HG02588 (cell line): ENCODE measurements at regions not wholly inside any gene's neighbourhood (a gene's known extent, or its start where the extent isn't known, plus 50 kb on each side); places are given as distances from the start of the nearest gene placed in this dataset.
"Not testable (repeated sequence)": the region's sequence is repeated elsewhere in the genome, so short reads cannot be mapped to it uniquely, and the experiment has no call there.

Source experiments
- ATAC-seq: cut with Tn5 transposase; IDR thresholded peaks from one replicate; pipeline ENCODE4 v1.9.1; 2021; ENCODE audit warnings: mild to moderate bottlenecking, moderate library complexity; ENCODE audit not compliant: unreplicated experiment

DNA sequence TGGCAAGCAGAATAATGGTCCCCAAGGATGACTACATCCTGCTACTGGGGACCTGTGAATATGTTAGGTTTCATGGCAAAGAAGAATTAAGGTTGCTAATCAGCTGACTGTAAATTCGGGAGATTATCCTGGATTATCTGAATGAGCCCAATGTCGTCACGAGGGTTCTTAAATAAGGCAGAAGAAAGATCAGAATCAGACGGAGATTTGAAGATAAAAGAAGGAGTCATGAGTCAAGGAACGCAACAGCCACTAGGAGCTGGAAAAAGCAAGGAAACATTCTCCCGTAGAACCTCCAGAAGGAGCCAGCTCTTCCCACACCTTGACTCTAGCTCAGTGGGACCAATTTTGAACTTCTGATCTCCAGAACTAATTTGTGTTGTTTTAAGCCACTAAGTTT, 82.9 kb upstream of the APBB1IP start:
- ATAC-seq, result no peak

DNA sequence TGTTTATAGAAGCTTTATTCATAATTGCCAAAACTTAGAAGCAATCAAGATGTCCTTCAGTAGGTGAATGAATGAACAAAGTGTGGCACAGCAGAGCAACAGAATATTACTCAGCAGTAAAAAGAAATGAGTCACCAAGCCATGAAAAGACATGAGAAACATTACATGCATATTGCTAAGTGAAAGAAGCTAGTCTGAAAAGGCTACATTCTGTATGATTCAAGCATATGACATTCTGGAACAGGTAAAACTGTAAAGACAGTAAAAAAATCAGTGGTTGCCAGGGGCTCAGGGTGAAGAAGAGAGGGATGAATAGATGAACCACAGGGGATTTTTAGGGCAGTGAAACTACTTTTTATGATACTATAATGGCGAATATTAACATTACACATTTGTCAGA, 80.9 kb upstream of the APBB1IP start:
- peak; percentile 66 for ATAC-seq

DNA sequence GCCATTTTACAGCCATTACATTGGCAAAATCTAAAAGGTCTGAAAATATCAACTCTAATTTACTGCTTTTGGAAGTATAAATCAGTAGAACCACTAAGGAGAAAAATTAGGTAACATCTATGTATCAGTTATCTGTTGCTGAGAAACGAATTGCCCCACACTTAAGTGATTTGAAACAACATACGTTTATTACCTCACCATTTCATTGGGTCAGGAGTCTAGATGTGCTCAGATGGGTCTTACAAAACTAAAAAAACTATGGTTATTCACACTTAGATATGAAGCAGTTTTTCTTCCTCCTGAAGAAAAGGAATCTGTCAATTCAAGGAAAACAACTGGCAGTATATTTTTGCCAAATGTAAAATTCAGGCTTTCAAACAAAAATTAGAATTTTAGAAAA, 80.1 kb upstream of the APBB1IP start:
- ATAC-seq, result no peak

- ATAC-seq, result no peak
Measured at GRCh38 chr10:26359670-26360069, 78.5 kb upstream of the APBB1IP start.

- no peak for ATAC-seq
Measured at GRCh38 chr10:26361351-26361750, 76.8 kb upstream of the APBB1IP start.

- ATAC-seq, result no peak
Measured at GRCh38 chr10:26361971-26362370, 76.2 kb upstream of the APBB1IP start.

- ATAC-seq, result no peak
Measured at GRCh38 chr10:26365681-26366358, 72.3 kb upstream of the APBB1IP start.

DNA sequence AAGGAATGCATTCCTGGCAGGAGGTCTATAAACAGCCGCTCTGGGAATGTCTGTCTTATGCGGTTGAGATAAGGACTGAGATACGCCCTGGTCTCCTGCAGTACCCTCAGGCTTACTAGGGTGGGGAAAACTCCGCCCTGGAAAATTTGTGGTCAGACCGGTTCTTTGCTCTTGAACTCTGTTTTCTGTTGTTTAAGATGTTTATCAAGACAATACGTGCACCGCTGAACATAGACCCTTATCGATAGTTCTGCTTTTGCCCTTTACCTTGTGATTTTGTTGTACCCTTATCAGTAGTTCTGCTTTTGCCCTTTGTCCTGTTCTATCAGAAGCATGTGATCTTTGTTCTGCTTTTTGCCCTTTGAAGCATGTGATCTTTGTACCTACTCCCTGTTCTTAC, 71.1 kb upstream of the APBB1IP start:
- not testable (repeated sequence) for ATAC-seq

- ATAC-seq, result no peak
Measured at GRCh38 chr10:26367771-26368170, 70.4 kb upstream of the APBB1IP start.

- peak; percentile 44 for ATAC-seq
Measured at GRCh38 chr10:26368463-26368862, 69.7 kb upstream of the APBB1IP start.

DNA sequence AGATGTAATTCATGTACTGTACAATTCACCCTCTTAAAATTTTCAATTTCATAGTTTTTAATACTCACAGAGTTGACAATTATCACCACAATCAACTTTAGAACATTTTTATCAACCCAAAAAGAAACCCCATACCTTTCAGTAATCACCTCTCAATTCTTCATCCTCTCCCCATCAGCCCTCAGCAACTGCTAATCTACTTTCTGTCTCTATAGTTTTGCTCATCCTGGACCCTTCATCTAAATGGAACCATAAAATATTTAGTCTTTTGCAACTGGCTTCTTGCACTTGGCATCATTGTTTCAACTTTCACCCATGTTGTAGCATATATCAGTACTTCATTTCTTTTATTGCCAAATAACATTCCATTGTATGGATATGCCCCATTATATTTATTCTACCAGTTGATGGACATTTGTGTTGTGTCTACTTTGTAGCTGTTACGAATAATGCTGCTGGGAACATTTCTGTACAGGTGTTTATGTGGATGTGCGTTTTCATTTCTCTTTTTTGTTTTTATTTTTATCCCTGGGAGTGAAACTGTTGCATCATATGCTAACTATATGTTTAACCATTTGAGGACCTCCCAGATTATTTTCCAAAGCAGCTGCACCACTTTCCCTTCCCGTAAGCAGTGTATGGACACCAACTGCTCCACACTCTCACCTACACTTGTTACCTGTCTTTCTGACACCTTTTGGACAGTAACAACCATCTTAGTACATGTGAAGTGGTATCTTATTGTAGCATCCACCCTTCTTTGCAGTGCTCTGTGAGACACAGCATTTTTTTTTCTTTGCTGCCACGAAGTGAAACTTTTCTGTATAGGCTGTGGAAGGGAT, 65.4 kb upstream of the APBB1IP start:
- peak; percentile 78 for ATAC-seq

DNA sequence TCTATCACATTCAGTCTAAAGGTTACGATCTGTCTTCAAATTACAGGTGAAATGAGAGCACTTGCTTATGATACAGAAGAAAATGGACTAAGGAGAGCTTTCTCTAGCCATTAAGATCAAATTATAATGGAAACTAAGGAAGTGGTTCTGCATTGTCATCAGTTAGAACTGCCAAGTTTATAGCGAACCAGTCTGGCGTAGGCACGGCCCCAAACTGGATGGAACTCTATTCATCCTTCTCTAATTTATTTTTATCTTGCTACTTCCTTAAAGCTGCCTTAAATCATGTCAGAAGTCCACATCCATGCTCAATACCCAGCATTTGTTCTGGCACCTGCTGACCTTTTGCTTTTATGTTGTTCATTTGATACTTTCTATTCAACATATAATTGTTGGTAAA, 63.7 kb upstream of the APBB1IP start:
- ATAC-seq, result no peak

GRCh38 chr10:26377224-26377810, 60.8 kb upstream of the APBB1IP start:
- not testable (repeated sequence) for ATAC-seq

GRCh38 chr10:26378861-26379294, 59.3 kb upstream of the APBB1IP start:
- ATAC-seq, result no peak

GRCh38 chr10:26380815-26381214, 57.3 kb upstream of the APBB1IP start:
- ATAC-seq, result no peak

DNA sequence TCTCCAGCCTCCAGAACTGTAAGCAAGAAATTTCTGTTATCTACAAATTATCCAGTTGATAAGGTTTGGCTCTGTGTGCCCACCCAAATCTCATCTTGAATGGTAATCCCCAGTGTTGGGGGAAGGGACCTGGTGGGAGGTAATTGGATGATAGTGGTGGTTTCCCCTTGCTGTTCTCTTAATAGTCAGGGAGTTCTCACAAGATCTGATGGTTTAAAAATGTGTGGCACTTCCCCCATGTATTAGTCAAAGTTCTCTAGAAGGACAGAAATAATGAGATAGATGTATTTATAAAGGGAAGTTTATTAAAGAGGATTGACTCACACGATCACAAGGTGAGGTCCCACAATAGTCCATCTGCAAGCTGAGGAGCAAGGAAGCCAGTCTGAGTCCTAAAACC, 56.2 kb upstream of the APBB1IP start:
- ATAC-seq, result no peak

GRCh38 chr10:26384600-26384999, 53.5 kb upstream of the APBB1IP start:
- ATAC-seq, result no peak

DNA sequence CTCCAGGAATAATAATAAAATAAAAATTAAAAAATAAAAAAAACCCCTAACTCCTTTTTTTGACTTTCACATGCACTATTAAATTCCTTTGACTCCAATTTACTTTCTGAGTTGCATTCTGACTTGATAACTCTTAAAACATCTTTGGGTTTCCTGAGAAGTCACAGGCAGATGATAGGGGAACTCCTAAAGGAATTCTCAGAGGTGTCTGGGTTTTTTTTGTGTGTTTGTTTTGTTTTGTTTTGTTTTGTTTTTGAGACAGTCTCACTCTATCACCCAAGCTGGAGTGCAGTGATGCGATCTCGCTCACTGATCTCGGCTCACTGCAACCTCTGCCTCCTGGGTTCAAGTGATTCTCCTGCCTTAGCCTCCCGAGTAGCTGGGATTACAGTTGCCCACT, 52.7 kb upstream of the APBB1IP start:
- ATAC-seq, result peak; percentile 60

GRCh38 chr10:26386781-26387180, 51.4 kb upstream of the APBB1IP start:
- no peak for ATAC-seq
